Neural crest cell (in vitro differentiated cells): ENCODE measurements at regions not wholly inside any gene's neighbourhood (a gene's known extent, or its start where the extent isn't known, plus 50 kb on each side); places are given as distances from the start of the nearest gene placed in this dataset.

ENCODE experiments used
- DNase-seq: peaks from one replicate; pipeline ENCODE4 v3.0.0; 2021; ENCODE audit warnings: low read depth, mixed read lengths, low spot score
- H3K27ac Mint-ChIP-seq: one replicate; pipeline ENCODE4 v1.8.0; 2021; ENCODE audit warnings: mild to moderate bottlenecking, mixed read lengths; ENCODE audit not compliant: unreplicated experiment
- H3K27me3 Mint-ChIP-seq: 2 replicates; pipeline ENCODE4 v1.8.0; 2021; ENCODE audit warnings: low read depth, mild to moderate bottlenecking, mixed read lengths
- H3K36me3 Mint-ChIP-seq: 2 replicates; pipeline ENCODE4 v1.8.0; 2021; ENCODE audit warnings: low read depth, mild to moderate bottlenecking, mixed read lengths
- H3K4me1 Mint-ChIP-seq: 2 replicates; pipeline ENCODE4 v1.8.0; 2021; ENCODE audit warnings: mixed read lengths
- H3K4me3 Mint-ChIP-seq: one replicate; pipeline ENCODE4 v1.8.0; 2021; ENCODE audit warnings: mild to moderate bottlenecking, mixed read lengths
- H3K9me3 Mint-ChIP-seq: 2 replicates; pipeline ENCODE4 v1.8.0; 2021; ENCODE audit warnings: mixed read lengths
- CTCF ChIP-seq: fragments of 200-600 bp; sonication (generic); conservative IDR thresholded peaks from 2 replicates; pipeline ENCODE4 v1.5.0; 2021; ENCODE audit warnings: antibody characterized with exemption, mild to moderate bottlenecking

GRCh38 chr3:188940573-188940932 lies 231.2 kb upstream of the TPRG1 start:
- Mint-ChIP-seq H3K27ac (no peak overlapping the region), H3K4me3 (no peak overlapping the region), H3K4me1 (peaks cover 15% of the 10 kb centered on the region), H3K9me3 (peaks cover 4% of the 10 kb centered on the region), H3K36me3 (peaks cover 3% of the 10 kb centered on the region), H3K27me3 (no peaks in the 10 kb centered on the region)
- DNase-seq: no peak
- no peak for TF ChIP-seq CTCF

- H3K9me3 Mint-ChIP-seq: peaks cover 4% of the 10 kb centered on the region
- DNase-seq: no peak
- no peak overlapping the region for H3K4me3 Mint-ChIP-seq
- TF ChIP-seq CTCF: no peak
- H3K4me1 Mint-ChIP-seq: peaks cover 15% of the 10 kb centered on the region
- no peaks in the 10 kb centered on the region for H3K27me3 Mint-ChIP-seq
- peaks cover 3% of the 10 kb centered on the region for H3K36me3 Mint-ChIP-seq
- H3K27ac Mint-ChIP-seq: peak overlapping the region; percentile 14
These were observed 230.7 kb upstream of the TPRG1 start for GRCh38 chr3:188941103-188941502.

GRCh38 chr3:188942191-188942590 lies 229.6 kb upstream of the TPRG1 start:
- no peak for TF ChIP-seq CTCF
- peaks cover 4% of the 10 kb centered on the region for H3K9me3 Mint-ChIP-seq
- H3K4me3 Mint-ChIP-seq: no peak overlapping the region
- no peak overlapping the region for H3K27ac Mint-ChIP-seq
- no peak for DNase-seq
- peaks cover 16% of the 10 kb centered on the region for H3K4me1 Mint-ChIP-seq
- H3K27me3 Mint-ChIP-seq: no peaks in the 10 kb centered on the region
- peaks cover 3% of the 10 kb centered on the region for H3K36me3 Mint-ChIP-seq

GRCh38 chr3:188943591-188943990 lies 228.2 kb upstream of the TPRG1 start:
- H3K9me3 Mint-ChIP-seq: no peaks in the 10 kb centered on the region
- TF ChIP-seq CTCF: no peak
- no peaks in the 10 kb centered on the region for H3K36me3 Mint-ChIP-seq
- no peak overlapping the region for H3K27ac Mint-ChIP-seq
- H3K4me3 Mint-ChIP-seq: no peak overlapping the region
- no peaks in the 10 kb centered on the region for H3K27me3 Mint-ChIP-seq
- peaks cover 23% of the 10 kb centered on the region for H3K4me1 Mint-ChIP-seq
- DNase-seq: no peak

- H3K9me3 Mint-ChIP-seq: no peaks in the 10 kb centered on the region
- no peak for DNase-seq
- H3K4me1 Mint-ChIP-seq: peaks cover 27% of the 10 kb centered on the region
- H3K36me3 Mint-ChIP-seq: no peaks in the 10 kb centered on the region
- H3K27ac Mint-ChIP-seq: no peak overlapping the region
- H3K4me3 Mint-ChIP-seq: no peak overlapping the region
- no peaks in the 10 kb centered on the region for H3K27me3 Mint-ChIP-seq
- no peak for TF ChIP-seq CTCF
These were observed 227.7 kb upstream of the TPRG1 start for GRCh38 chr3:188944108-188944507.
